ENCODE measurements at regions not wholly inside any gene's neighbourhood (a gene's known extent, or its start where the extent isn't known, plus 50 kb on each side); places are given as distances from the start of the nearest gene placed in this dataset.

DNA sequence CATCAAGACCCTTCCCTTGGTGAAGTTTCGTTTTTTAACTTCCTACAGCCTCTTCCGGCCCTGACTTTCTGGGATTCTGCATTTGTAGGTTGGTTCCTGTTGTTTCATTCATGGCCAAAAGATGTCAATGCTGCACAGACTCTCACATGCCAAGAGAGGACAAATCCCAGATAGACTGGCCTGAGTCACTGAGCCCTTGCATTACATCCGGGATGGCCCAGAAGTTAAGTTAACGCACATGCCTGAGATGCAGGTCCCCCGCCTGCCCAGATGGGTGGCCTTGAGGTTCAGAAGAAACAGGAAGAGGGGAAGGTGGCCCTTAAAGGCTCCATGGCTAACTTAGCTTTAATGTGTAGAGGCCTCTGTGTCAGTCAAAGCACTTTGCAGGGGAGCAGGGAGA lies 51.6 kb upstream of the SRGAP3 start:
- intact Hi-C loops (cut with micrococcal nuclease): no loop called here

DNA sequence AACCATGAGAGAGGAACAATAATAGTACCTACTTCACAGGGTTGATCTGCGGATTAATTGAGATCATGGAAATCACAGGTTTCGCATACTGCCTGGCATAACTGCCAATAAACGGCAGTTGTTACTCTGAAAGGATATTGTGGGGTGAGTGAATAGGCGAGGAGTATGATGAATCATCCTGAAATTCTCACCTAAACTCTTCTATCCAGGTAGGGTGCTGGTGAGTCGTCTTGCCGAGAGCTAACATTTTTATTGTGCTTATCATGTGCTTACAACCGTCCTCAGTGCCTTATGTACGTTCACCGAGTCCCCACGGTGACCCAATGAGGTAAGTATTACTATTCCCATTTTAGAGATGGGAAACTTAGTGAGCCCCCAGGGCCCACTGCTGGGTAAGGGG lies 52.4 kb upstream of the SRGAP3 start:
- intact Hi-C loops (cut with micrococcal nuclease): loop anchor here (1.0 kb wide), 3 partner anchors 77 to 330 kb away; no protein-coding TSS in a partner anchor

DNA sequence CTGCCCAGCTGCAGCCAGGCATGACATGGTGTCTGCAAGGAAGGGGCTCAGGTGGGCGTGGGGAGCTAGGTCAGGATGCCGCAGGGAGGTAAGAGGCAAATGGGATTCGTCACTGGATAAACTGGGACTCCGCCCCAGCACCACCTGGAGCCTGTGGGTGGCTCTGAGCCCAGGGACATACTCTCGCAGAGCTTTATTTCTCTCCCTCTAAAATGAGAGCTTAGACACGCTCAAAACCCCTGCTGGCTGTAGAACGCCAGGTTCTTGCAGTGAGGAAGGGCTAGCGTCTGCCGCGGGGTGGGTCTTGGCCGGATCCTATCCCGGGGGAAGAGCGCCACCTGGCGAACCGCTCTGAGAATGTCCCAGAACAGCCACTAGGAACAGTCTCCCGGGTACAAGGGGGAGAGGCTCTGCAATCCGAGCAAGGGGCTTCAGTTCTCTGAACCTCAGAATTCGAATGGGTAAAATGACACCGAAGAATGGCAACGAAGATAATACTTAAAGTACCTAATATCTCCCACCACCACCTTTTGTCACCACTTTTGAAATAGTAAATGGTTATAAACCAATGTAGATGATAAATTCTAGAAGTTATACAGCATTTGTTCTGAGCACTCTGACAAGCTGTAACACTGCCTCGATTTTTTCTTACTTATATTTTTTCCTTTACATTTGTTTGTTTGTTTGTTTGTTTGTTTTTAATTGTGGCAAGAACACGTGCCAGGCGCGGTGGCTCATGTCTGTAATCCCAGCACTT lies 53.2 kb upstream of the SRGAP3 start:
- intact Hi-C loops (cut with micrococcal nuclease): loop anchor here (1.0 kb wide), 3 partner anchors 78 to 331 kb away; no protein-coding TSS in a partner anchor

- intact Hi-C loops (cut with micrococcal nuclease): no loop called here
Measured at GRCh38 chr3:9308298-9308990, 54.4 kb upstream of the THUMPD3 start.

DNA sequence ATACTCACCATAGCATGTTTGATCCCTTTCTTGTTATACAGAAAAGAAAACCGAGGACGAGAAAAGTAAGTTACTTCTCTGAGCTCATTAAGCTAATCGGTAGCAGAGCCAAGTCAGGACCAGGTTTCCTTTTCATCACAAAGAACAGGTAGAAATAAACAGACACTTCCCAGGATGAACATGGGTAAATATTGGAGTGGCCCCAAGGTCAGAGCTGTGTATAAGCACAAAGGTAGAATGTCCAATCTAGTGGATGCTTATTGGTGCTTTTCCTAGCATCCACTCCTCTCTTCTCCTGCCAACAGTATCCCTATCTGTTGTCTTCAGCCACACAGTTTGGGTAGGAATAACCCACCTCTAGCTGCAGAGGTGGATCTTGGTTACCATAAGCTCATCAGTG lies 52.8 kb upstream of the THUMPD3 start:
- intact Hi-C loops (cut with micrococcal nuclease): no loop called here

DNA sequence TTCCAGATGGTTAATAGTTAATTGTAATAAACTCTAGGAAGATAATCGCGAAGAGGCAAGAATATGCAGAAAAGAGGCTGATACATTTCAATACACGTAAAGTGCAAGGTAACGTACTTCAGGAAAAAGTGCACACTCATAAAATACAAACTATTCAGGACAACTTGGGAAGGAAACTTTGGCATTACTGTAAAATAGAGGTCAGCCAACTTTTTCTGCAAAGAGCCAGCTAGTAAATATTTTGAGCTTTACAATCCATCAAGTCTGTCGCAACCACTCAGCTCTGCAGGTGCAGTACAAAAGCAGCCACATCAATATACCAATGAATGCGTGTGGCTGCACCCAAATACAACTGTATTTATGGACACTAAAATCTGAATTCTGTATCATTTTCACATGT lies 51.6 kb upstream of the THUMPD3 start:
- intact Hi-C loops (cut with micrococcal nuclease): no loop called here

Data from T-helper 2 cell treated with Interferon-gamma antibody and Interleukin-4, amounts not matched to agents 100 ng/mL and 5 ng/mL, for 36 hours (primary cell).